ENCODE measurements at regions not wholly inside any gene's neighbourhood (a gene's known extent, or its start where the extent isn't known, plus 50 kb on each side); places are given as distances from the start of the nearest gene placed in this dataset.

DNA sequence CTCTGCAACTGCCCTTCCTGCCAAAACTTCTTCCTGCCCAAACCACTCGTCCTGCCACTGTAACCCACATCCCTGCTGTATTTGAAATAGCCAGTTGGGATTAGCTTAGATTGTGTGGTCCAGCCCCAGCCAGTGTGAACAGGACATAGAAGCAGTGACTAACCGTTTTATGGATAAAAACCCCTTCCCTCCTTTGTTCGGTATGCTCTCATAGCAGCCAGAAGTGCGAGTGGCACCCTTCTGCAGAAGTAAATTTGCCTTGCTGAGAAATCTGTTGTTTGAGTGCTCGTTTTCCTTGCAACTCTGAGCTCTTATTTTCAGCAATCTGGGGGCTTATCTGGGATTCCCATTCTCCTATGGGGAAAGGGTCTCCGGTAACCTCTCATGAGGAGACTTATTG lies 470.0 kb downstream of the PRDM9 start:
- TF ChIP-seq EZH2 (IDR thresholded peaks at IDR 0.05; ENCODE audit: low read depth) = no peak
- TF ChIP-seq, protein P1, sequence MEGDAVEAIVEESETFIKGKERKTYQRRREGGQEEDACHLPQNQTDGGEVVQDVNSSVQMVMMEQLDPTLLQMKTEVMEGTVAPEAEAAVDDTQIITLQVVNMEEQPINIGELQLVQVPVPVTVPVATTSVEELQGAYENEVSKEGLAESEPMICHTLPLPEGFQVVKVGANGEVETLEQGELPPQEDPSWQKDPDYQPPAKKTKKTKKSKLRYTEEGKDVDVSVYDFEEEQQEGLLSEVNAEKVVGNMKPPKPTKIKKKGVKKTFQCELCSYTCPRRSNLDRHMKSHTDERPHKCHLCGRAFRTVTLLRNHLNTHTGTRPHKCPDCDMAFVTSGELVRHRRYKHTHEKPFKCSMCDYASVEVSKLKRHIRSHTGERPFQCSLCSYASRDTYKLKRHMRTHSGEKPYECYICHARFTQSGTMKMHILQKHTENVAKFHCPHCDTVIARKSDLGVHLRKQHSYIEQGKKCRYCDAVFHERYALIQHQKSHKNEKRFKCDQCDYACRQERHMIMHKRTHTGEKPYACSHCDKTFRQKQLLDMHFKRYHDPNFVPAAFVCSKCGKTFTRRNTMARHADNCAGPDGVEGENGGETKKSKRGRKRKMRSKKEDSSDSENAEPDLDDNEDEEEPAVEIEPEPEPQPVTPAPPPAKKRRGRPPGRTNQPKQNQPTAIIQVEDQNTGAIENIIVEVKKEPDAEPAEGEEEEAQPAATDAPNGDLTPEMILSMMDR (conservative IDR thresholded peaks at IDR 0.05) = no peak

All from PC-9 (cell line).